HG02943 (cell line): ENCODE measurements at regions not wholly inside any gene's neighbourhood (a gene's known extent, or its start where the extent isn't known, plus 50 kb on each side); places are given as distances from the start of the nearest gene placed in this dataset.

Source experiments
- ATAC-seq: cut with Tn5 transposase; IDR thresholded peaks from one replicate; pipeline ENCODE4 v1.9.1; 2021; ENCODE audit warnings: mild to moderate bottlenecking, low read depth, moderate library complexity; ENCODE audit not compliant: unreplicated experiment

DNA sequence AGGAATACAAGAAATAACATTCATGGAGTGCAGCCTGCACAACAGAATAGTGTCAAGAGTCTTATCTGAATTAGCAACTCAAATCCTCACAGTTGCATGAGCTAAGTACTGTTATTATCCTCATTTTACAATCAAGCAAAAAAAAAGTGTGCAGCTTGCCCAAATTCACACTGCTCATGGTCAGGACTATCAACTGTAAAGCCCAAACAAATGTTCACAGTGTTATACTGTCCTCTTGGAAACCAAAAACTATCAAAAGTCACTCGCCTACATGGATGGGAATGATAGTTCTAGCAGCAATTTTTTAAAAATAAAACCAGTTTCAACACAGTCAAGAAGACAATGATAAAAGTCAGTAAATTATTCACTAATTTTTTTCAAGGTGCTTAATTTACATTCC lies 114.6 kb upstream of the HSF2 start:
- no peak for ATAC-seq

- ATAC-seq = no peak
Observed at GRCh38 chr6:122285292-122285913, 114.0 kb upstream of the HSF2 start.

DNA sequence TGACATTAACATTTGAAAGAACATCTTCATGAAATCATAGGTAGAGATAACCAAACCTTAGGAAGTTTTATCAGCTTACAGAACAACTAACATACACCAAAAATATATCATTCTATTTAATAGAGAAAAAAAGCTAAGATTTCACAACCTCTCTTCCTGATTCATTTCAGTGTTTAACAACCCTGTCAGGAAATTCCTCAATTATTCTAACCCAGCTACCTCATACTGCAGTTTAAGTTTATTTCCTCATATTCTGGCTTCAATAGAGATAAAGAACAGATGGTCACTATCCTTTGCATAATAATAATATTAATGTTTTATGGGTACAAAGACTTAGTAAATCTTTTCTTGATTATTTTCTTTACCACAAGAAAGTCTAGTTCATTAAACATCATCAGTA lies 112.9 kb upstream of the HSF2 start:
- ATAC-seq = no peak

- no peak for ATAC-seq
Observed at GRCh38 chr6:122289762-122290539, 109.5 kb upstream of the HSF2 start.

- no peak for ATAC-seq
Observed at GRCh38 chr6:122297010-122297409, 102.4 kb upstream of the HSF2 start.

- ATAC-seq = no peak
Observed at GRCh38 chr6:122302067-122302466, 97.4 kb upstream of the HSF2 start.

DNA sequence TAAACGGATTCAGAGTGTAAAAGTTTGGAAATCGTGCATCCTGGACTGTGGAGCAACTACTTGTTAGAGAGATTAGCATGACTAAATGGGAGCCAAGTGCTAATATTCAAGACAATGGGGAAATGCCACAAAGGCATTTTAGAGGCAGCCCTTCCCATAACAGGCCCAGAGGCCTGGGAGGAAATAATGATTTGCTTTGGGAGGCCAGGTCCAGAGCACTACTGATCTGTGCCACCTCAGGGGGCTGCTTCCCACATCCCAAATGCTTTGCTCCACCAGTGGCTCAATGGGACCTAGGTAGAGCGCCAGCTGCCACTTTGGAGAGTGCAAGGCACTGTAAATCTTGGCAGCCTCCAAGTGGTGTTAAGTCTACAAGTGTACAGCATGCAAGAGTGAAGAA lies 91.9 kb upstream of the HSF2 start:
- no peak for ATAC-seq

- no peak for ATAC-seq
Observed at GRCh38 chr6:122308074-122308473, 91.4 kb upstream of the HSF2 start.

GRCh38 chr6:122315842-122316241 lies 83.6 kb upstream of the HSF2 start:
- ATAC-seq = no peak

GRCh38 chr6:122322824-122323223 lies 76.6 kb upstream of the HSF2 start:
- no peak for ATAC-seq

GRCh38 chr6:122323361-122323760 lies 76.1 kb upstream of the HSF2 start:
- ATAC-seq = no peak

DNA sequence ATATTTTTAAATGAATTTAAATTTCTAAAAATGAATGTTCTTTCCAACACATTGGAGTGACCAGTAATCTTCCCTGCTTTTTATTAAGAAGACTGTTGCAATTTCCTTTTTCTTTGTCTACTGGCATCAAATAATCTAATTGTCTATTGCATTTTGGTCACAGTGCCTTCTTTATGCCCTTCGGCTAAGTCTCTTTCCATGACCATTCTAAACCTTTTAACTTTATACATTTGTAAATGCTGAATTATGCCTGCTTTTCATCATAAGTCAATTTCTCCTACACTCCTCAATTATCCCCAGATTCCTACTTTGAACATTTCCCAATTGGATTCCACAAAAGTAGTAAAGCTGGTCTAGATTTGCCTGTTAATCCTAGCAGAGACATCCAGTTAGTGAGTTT lies 69.1 kb upstream of the HSF2 start:
- ATAC-seq = no peak

DNA sequence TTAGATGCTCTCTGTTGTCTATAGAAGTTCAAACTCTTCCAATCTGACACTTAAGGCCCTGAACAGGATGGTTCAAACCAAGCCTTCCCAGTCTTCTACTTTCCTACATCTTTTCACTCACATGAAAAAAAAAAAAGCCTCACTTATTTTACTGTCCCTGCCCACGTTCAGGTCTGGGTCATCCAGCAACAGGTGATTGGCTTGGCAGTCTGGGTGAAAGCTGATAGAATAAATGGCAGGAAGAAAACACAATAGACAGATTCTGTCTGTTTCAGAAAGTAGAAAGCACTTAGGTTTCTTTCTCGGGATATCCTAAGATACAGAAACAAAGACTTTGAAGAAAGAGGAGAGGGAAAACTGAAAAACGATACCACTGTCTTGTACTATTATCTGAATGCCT lies 61.8 kb upstream of the HSF2 start:
- ATAC-seq = no peak

GRCh38 chr6:122339661-122340060 lies 59.8 kb upstream of the HSF2 start:
- no peak for ATAC-seq

GRCh38 chr6:122347280-122347679 lies 52.2 kb upstream of the HSF2 start:
- no peak for ATAC-seq

DNA sequence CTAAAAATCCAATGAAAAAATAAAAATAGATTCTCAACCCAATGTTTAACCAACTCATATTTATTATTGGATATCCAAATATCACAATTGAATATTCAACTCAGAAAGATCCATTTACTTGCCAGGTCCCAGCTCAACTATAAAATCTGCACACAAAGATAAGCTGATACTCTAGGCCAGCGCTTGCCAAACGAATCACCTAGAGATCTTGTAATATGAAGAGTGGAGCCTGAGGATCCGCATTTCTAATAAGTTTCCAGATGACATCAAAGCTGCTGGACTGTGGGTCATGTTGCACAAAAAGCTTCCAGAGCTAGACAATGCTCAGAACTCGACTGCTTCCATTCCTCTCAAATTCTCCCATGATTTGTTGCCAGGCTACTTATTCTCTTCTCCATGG lies 51.7 kb upstream of the HSF2 start:
- ATAC-seq = no peak
